ENCODE measurements at regions not wholly inside any gene's neighbourhood (a gene's known extent, or its start where the extent isn't known, plus 50 kb on each side); places are given as distances from the start of the nearest gene placed in this dataset.

- TF ChIP-seq CTCF (conservative IDR thresholded peaks at IDR 0.05 in 1 of 2, IDR thresholded peaks at IDR 0.05 in 1 of 2; ENCODE audit: low read depth in 1 of 2, low read length in 2 of 2) (no peak), EZH2 (IDR thresholded peaks at IDR 0.05; ENCODE audit: low read length, missing control alignments) (no peak)
Measured at GRCh38 chr16:9599415-9600120, 508.1 kb downstream of the HAPSTR1 start.

Measured in fibroblast of lung (primary cell).